SIG-M5 (cell line): ENCODE measurements at regions not wholly inside any gene's neighbourhood (a gene's known extent, or its start where the extent isn't known, plus 50 kb on each side); places are given as distances from the start of the nearest gene placed in this dataset.

Experiments used
- DNase-seq: peaks from one replicate; lab custom pipeline; 2025; lab: John Stamatoyannopoulos, UW

DNA sequence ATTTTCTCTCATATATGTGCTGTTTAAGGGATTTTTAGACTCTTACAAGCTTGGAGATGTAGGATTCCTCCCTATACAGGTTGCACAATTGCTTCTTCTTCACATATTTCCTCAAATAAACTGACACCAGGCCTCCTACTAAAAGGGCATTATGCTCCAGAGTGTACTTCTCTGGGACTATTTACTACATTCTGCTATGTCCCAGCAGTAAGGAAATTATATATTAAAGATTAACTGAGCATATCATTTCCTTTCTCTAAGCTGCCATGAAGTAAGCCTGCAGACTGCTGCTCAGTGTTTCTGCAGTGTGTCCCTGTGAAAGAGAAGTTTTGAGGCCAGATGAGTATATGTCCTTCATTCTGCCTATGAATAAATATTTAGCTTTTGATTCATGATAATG lies 356.9 kb upstream of the NUDT12 start:
- no peak for DNase-seq

DNA sequence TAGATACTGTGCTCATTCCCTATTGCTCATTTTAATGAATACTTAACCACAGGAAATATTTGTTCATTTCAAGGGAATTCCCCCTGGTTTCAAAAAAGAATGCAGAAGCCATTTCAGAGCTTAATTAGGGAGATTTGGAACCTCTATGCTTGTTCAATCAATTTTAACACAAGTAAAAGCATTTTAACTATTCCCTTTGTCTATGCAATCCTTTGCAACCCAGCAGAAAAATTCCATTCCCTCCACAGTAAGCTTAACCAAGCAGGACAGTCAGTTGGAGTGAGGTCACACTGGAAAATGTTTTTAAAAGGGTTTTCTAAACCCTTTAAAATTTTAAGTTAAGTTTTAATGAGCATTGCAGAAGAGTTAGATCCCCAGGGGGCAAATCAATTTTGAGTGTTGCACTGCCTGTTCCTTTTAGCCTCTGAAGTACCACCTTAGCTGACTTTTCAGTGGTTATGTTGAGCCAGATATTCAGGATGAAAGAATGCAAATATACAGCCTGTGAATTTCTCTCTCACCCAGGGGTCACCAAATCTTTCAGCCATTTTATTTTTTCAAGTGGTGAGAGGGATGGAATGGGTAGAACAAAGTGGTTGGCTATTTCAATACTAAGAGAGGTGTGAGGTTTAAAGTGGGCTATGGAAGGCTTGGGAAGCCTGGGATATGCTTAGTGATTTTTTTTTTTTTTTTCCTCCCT lies 356.2 kb upstream of the NUDT12 start:
- DNase-seq: no peak

DNA sequence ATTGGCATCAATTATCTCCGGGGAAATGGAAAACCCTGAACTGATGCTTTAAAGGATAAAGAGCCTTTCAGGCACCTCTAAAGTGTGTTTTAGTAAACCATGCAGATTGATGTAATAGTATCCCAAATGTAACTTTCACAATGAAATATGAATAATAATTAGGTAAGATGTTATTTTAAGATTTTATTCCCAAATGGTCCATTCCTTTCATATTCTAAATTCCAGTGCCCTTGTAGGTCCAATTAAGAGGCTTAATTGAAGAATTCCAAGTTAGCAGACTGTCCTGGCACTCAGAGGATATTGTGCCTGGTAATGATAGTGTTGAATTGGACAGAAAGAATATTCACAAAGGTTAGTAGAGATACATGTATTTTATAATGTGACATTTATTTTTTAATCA lies 352.5 kb upstream of the NUDT12 start:
- no peak for DNase-seq

DNA sequence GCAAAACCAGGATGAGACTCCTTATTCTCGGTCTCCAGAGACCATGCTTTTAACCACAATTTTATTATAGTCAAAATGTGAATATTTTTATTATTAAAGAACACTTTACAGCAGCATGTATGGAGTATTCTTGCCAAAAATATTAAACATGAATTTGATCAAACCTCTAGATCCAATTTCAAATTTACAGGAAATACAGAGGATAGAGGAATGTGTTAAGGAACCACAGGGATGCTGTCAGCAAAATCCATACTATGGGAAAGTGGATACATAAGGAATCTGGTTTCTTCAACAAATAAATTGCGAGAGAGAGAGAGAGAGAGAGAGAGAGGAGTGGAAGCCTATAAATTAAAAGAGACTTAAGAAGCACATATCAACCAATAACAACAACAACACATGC lies 348.2 kb upstream of the NUDT12 start:
- DNase-seq: no peak

DNA sequence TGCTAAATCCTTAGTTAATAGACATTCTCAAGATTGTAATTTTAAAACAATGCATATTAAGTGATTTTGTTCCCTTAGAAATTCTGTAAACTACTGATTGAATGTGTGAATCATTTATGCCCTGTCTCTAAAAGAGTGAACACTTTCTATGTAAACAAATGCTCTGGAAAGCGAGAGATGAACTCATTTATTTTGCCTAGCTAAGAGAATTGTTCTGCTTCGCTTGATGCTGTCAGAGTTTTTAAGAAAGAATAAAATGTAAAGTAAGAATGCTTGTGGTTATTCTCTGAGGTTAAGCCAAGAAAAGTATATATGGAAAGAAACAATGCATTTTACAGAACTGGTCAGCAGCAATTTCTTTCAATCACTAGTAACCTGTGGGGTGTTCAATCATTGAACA lies 347.4 kb upstream of the NUDT12 start:
- DNase-seq: no peak

DNA sequence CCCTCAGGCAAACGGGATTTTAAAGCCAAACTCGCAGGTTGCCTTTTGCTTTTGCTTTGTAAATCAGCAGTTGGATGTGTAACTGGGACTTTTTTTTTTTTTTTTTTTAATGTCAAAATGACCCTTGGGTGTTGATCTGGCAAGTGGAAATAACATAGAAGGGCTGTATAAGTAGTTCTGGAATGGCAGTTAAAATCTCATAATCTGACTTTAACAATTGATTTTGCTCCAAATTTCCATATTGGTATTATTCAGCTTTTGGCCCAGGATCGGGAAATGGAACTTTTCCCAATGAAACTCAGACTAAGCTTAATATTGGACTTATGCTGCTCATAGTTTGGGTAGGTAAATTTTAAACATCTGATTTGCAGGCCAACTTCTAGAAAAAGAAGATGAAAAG lies 346.8 kb upstream of the NUDT12 start:
- no peak for DNase-seq

DNA sequence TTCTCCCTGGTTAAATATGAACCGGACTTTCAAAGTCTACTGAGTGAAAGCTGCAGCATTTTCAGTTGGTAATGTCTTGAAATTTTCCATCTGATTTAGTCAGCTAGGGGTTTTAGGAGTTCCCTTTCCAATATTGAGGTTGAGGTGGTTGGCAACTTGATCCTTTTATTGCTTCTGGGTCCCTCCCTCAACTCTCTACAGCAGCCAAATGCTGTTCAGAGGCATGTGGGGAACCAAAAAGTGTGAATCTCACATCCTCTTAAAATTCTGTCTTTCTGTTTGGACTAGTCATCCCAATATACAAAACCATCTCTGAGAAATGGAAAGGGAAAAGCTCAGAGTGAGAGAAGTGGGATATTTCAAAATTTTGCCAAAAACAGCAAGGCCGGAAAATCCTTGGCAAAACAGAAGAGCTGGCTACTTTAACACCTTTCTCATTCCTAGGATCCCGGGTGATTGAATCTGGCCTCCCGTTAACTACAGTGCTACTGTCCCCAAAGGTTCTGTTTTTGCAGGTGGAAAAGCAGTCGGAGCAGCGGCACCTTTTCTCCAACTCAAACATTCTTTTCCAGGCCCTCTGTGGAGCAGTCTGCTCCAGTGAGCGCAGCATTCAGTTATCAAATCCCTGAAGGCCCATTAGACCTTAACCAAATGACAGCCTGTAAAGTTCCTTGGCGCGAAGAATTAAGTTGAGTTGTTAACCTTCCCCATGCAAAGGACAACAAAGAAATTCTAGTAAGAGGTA lies 345.9 kb upstream of the NUDT12 start:
- no peak for DNase-seq

DNA sequence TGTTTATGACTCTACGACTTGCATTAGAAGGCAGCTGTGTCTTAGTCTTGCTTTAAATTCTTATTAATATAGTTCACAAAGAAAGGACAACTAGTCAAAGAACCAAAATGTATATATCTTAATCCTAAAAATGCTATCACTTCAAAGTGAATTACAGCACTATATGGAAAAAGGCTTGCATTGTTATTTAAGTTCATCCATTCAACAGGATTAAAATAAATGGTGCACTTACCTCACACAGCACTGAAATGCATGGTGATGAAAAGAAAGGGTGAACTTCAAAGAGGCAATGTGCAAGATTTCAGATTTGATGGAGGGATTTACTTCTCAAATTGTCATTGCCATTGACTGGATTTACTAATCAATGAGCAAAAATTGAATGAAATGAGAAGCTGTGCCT lies 344.4 kb upstream of the NUDT12 start:
- no peak for DNase-seq

DNA sequence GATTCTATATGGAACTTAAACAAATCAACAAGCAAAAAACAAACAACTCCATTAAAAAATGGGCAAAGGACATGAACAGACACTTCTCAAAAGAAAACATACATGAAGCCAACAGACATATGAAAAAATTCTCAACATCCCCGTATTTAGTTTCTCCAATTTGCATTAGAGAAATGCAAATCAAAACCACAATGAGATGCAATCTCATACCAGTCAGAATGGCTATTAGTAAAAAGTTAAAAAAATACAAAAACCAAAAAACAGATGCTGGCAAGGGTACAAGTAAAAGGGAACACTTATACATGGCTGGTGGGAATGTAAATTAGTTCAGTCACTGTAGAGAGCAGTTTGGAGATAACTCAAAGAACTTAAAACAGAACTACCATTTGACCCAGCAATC lies 342.1 kb upstream of the NUDT12 start:
- no peak for DNase-seq

DNA sequence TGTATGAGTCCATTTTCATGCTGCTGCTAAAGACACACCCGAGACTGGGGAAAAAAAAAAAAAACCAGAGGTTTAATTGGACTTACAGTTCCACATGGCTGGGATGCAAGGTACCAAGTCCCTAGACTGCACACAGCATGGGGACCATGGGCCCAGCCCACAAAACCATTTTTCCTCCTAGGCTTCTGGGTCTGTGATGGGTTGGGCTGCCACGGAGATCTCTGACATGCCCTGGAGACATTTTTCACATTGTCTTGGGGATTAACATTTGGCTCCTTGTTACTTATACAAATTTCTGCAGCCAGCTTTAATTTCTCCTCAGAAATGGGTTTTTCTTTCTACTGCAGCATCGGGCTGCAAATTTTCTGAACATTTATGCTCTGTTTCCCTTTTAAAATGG lies 340.3 kb upstream of the NUDT12 start:
- no peak for DNase-seq

DNA sequence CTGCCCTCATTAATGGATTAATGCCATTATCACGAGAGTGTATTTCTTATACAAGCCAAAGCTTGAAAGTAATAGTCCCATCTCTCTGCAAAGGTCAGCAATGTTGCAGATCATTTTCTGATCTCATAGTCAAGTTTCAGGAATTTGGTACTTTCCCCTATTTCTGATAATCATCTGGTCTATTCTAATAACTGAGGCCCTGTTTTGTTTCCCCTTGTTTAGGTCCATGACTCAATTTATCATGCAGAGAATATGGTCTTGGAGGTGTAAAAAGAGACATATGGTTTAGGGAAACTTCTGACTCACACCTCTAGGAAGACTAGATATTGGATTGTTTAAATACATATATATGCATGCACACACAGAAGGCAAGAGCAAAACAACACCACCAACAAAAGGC lies 339.3 kb upstream of the NUDT12 start:
- DNase-seq: no peak

DNA sequence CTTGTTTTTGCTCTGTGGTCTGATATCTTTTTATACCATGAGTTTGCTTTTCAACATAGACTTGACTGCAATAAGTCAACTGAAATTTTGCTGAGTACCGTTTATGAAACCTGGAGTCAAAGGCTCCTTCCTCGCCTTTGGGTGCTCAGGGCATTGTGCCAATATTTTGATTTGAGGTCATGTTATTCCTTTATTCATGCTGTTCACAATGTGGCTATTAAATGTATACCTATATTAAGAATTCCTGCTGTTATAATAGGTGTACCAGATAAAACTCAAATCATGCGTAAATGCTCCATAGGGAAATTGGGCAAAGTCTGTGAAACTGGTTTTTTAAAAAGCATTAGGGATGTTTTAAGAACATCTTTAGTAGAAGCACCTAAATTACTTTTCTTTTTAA lies 334.0 kb upstream of the NUDT12 start:
- DNase-seq: no peak

DNA sequence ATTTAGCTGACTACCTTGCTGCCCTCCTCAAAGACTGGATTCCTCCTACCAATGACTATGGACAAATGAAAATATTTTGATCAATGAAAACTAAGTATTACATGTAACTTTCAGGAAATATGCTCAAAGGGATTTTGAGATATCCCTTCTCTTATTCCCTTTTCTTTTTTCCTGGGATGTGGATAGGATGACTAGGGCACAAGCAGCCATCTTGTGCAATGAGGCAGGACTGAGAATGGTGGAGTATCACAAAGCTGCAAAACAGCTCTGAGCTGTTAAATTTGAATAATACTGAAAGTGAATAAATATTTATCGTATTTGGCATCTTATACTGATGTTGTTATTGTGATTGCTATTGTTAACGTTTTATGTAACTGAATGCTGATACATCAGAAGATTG lies 333.1 kb upstream of the NUDT12 start:
- no peak for DNase-seq

DNA sequence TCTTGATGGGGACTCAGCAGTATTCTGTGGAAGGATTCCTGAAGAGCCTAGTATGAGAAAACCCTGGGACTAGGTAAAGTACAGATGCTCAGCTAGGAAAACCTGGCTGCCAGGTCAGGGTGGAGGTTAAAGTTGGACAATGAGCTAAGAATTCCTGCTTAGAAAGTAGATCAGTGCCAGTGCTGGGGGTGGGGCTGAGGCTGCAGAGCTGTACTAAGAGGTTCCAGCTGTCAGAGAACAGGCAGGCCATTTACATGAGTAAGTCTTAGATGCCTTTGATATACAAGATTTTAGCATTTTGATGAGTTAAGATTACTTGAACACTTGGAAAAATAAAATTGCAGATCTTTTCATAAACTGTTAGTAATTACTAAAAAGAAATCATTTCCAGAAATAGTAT lies 332.3 kb upstream of the NUDT12 start:
- DNase-seq: no peak

DNA sequence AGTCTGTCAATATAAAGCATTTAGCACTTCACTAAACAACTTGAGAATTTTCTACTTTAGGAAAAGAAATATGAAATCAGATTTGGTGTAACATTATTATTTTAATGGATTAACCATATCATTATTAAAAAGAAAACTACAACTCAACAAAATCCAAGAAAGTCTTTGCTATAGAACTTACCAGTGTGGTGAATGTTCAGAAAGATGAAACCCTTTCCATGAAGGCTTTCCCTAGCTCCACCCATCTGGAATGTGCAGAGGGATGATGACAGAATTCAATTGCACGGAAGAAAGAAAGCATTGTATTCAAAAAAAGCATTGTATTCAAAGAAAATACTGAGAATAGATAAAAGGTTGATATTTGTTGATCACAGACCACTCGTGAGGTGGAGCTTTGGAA lies 328.6 kb upstream of the NUDT12 start:
- DNase-seq: no peak

DNA sequence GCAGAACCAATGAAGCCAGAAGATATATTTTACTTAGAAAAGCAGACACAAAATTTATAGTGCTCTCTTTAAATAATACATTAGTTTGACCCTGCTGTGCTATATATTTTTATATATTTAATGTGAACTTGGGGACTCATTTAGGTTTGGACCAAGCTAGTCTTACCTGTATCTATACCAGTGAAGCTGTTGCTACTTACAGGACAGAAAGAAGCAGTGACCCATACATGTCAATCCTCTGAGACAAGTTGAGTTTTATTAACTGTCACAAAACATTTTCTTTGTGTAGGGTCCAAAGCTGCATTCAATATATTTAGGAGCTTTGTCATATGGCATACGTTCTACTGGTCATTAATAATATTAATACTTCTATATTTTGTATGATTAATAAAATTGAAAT lies 327.7 kb upstream of the NUDT12 start:
- DNase-seq: no peak

DNA sequence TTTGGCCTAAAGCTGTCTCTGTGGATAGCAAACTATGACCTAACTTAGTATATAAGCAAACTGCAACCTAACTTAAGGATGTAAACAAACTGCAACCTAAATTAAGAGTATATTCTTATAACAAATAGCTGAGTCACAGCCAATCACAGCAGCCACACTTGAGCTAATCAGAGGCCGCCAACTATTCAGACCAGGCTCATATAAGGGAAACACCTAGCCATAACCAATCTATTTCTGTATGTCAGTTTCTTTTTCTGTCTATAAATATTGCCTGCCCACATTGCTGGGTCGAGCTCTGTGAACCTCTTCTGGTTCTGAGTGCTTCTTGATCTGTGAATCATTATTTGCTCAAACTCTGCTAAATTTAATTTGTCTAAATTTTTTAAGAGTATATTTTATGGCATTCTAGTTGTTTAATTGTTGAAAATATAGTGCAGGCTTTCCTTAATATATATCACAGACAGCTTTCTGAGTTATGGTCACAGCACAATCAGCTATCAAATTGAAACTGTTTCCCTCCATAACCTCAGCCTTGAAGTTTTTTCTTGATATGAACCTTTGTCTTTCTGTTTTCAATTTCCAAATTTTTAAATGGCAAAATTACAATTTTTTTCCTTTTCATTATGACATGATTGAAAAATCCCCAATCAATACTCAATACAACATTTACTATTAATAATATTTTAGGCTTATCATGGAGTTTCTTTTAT lies 327.1 kb upstream of the NUDT12 start:
- no peak for DNase-seq

DNA sequence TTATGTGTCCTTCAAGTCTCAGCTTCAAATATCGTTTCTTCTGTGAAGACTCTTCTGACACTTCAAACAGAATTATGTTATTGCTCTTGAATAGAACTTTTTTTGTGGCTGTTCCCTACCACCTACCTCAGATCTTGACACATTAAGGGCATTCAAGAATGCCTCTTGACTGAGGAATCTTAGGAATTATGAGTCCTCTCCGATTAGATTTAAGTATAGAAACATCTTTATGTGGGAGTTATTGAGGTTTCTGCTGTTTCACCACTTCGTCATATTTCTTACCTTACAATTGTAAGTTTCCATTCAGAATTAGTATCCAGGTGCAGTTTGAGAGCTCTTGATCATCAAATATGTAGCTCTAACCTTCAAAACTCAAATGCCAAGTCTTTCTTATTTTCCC lies 324.2 kb upstream of the NUDT12 start:
- no peak for DNase-seq

DNA sequence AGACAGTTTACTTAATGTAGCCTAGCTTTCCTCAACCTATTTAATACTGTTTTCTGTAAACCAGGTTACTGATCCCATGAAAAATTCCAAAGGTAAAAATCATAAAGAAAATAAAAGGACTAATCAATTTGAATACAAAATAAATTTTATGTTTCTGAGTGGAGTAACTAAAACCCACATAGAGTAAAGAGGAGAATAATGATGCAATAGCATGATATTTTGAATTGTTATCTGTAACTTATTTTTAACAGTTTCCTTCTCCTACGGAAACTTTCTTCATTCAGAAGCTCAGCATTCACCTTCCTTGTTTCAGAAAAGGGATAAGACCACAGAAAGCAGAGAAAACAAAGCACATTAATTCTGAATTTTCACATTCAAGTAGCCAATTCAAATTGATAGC lies 320.6 kb upstream of the NUDT12 start:
- DNase-seq: no peak

DNA sequence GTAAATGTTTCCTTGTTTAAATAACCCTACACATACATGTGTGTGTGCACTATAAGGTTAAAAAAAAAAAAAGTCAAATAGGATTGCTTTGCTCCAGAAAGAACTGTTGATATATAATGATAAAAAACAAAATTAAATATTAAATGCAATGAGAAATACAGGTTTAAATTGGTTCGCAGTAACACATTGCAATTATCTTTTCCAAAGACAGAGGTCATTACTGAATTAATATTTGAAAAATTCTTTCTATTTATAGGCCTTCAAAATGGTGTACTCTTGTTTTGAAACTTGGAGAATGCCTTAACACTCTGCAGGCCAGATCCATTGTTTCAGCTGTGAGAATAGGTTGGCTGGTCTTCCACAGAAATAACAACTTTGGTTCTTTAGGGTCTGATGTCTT lies 319.0 kb upstream of the NUDT12 start:
- DNase-seq: no peak

DNA sequence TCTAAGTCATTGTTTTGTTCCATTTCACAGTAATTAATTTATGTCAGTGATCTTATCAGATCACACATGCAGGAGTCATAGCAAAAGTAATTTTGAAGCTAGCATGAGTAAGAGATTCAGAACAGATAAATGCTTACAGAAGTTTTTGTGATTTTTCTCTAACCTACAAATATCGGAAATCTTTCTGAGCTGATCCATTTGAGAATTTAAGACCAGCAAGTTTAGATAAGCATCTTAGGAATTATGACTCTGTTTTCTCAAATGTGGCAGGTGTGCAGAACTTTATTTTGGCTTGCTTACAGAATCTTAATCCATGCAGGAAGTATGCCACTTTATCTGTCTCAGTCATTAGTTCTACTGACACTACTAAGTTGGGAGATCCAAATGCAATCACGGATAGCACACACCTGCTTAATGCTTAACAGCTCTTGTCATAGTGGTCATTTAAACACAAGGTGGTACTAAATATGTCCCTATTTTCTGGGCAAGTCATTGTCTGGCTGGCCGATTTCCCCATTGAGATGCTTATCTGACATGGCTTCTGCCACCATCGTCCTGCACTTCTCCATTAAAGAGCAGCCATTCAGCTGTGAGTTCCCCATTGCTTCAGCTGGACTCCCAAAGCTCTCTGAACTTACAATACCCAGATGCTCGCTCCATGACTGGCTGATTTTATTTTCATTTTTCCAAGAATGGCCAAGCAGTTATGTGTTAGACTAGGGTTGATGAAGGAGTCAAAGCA lies 305.4 kb upstream of the NUDT12 start:
- DNase-seq: no peak

DNA sequence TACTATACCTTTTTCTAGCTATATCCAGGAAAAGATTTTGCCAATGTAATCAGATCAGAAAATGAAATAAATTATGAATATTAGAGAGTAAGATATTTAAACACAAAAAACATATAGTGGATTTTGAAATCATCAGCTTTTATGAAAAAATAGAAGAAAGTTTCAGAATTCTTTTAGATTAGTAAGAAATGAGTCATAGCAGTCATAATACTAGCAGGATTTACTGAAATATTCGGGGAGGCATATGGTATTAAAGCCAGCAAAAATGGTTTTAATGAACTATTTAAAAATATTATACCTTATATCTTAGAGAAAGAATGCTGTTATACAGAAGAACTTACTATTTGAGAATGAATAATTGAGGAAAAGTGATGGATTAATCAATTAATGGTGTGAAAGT lies 303.6 kb upstream of the NUDT12 start:
- DNase-seq: no peak

DNA sequence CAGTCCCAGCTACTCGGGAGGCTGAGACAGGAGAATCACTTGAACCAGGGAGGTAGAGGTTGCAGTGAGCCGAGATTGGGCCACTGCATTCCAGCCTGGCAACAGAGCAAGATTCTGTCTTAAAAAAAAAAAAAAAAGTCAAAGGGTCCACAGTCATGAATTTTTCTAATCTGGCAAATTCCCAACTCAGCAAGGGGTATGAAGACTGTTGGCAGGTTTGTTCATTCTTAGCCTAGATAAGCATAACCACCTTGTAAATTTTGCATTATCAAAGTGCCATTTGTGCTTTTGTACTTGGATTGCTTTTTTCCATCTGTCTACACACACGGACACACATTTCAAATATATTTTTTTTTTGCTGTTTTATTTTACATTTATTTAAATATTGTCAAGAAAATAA lies 299.8 kb upstream of the NUDT12 start:
- no peak for DNase-seq
